Activated naive CD8-positive, alpha-beta T cell treated with anti-CD3 and anti-CD28 coated beads for 36 hours (primary cell): ENCODE measurements at regions not wholly inside any gene's neighbourhood (a gene's known extent, or its start where the extent isn't known, plus 50 kb on each side); places are given as distances from the start of the nearest gene placed in this dataset.

ENCODE experiments used
- DNase-seq: peaks from one replicate; pipeline ENCODE4 v3.0.0; 2021
- H3K27ac Mint-ChIP-seq: one replicate; pipeline ENCODE4 v1.8.0; 2022; ENCODE audit warnings: mild to moderate bottlenecking, moderate library complexity, mixed read lengths
- H3K27me3 Mint-ChIP-seq: one replicate; pipeline ENCODE4 v1.8.0; 2022; ENCODE audit warnings: mild to moderate bottlenecking, mixed read lengths
- H3K36me3 Mint-ChIP-seq: one replicate; pipeline ENCODE4 v1.8.0; 2021; ENCODE audit warnings: mild to moderate bottlenecking, mixed read lengths
- H3K4me1 Mint-ChIP-seq: one replicate; pipeline ENCODE4 v1.8.0; 2021; ENCODE audit warnings: mixed read lengths
- H3K4me3 Mint-ChIP-seq: one replicate; pipeline ENCODE4 v1.8.0; 2022; ENCODE audit warnings: mild to moderate bottlenecking, moderate library complexity, mixed read lengths
- H3K9me3 Mint-ChIP-seq: one replicate; pipeline ENCODE4 v1.8.0; 2022; ENCODE audit warnings: mixed read lengths

DNA sequence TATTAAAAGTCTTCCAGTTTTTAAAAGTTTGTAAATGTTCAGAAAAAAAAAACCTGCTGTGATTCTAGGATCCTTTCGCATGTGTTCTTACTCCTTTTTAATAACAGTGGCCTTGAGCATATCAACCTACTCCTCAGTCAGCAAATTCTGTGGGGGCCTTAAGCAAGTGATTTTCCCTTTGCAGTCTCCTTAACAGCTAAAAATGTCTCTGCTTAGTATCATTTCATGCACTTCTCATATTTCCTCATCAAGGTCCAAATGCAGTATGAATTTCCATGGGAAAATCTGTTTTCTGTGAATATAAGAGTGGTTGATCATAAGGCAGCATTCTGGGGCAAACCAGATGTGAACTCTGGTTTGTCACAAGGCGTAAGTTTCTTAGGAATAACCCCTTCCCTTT is 2175.1 kb upstream of the PIK3C3 start:
- no peaks in the 10 kb centered on the region for H3K9me3 Mint-ChIP-seq
- no peak overlapping the region for H3K4me3 Mint-ChIP-seq
- no peak for DNase-seq
- no peak overlapping the region for H3K27ac Mint-ChIP-seq
- H3K4me1 Mint-ChIP-seq, result no peaks in the 10 kb centered on the region
- H3K36me3 Mint-ChIP-seq, result no peaks in the 10 kb centered on the region
- H3K27me3 Mint-ChIP-seq, result no peaks in the 10 kb centered on the region

DNA sequence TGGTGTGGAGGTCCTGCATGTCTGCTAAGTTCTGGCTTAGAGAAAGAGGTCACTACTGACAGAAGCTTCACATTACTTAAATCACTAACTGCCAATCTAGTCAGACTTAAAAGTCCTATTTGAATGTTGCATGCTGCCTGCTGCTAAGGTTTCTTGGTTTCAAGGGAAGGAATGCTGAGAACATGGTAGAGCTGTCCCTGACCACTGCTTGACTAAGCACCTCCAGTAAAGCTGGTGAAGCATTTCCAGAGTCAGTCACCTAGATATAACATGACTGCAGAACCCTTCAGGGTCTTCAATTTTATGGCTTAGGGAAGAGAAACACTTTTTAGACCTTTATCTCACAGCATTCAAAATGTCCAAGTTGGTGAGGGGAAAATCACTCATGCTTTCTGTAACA is 2178.3 kb upstream of the PIK3C3 start:
- no peak for DNase-seq
- no peak overlapping the region for H3K4me3 Mint-ChIP-seq
- H3K36me3 Mint-ChIP-seq, result no peaks in the 10 kb centered on the region
- H3K9me3 Mint-ChIP-seq, result no peaks in the 10 kb centered on the region
- no peaks in the 10 kb centered on the region for H3K27me3 Mint-ChIP-seq
- H3K27ac Mint-ChIP-seq, result no peak overlapping the region
- no peaks in the 10 kb centered on the region for H3K4me1 Mint-ChIP-seq

DNA sequence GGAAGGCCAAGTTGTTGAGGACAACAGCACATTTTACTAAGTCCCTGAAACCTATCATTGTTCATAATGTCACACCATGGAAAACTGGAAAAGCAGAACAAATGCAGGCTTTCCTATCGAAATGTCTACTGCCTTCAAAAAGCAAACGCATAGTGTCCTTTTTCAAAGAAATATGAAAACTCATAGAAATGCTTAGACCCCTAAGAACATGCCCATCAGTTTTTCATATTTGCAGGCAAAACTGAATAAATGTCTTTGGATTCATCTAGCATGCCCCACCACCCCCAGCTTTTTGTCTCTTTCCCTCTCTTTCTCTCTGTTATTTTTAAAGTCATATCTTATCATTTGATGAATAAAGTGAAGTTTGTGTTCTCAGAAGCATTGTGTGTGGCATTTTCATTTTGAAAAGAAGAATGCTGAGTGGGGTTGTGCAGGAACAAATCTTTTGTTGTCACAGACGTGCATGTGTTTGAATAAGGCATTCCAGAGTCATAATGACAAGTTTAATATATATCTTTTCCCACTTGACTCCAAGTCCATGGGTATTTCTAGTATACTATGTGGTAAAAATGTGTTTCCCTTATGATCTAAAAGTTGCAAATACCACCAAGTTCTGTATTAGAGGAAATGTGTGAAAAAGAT is 2180.0 kb upstream of the PIK3C3 start:
- no peaks in the 10 kb centered on the region for H3K27me3 Mint-ChIP-seq
- DNase-seq, result no peak
- H3K9me3 Mint-ChIP-seq, result peaks cover 2% of the 10 kb centered on the region
- no peak overlapping the region for H3K4me3 Mint-ChIP-seq
- no peaks in the 10 kb centered on the region for H3K36me3 Mint-ChIP-seq
- H3K27ac Mint-ChIP-seq, result no peak overlapping the region
- no peaks in the 10 kb centered on the region for H3K4me1 Mint-ChIP-seq

DNA sequence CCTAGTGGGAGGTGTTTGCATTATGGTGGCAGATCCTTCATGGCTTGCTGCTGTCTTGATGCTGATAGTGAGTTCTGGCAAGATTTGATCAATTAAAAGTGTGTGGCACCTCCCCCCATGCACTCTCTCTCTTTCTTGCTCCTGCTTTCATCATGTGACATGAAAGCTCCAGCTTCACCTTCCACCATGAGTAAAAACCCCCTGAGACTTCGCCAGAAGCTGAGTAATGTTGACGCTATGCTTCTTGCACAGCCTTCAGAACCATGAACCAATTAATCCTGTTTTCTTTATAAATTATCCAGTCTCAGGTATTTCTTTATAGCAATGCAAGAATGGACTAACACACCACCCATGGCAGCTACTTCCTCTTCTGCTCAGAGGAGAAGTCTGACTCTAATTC is 2181.4 kb upstream of the PIK3C3 start:
- no peak overlapping the region for H3K4me3 Mint-ChIP-seq
- H3K9me3 Mint-ChIP-seq, result peaks cover 2% of the 10 kb centered on the region
- H3K4me1 Mint-ChIP-seq, result no peaks in the 10 kb centered on the region
- no peak overlapping the region for H3K27ac Mint-ChIP-seq
- no peaks in the 10 kb centered on the region for H3K27me3 Mint-ChIP-seq
- DNase-seq, result no peak
- no peaks in the 10 kb centered on the region for H3K36me3 Mint-ChIP-seq

DNA sequence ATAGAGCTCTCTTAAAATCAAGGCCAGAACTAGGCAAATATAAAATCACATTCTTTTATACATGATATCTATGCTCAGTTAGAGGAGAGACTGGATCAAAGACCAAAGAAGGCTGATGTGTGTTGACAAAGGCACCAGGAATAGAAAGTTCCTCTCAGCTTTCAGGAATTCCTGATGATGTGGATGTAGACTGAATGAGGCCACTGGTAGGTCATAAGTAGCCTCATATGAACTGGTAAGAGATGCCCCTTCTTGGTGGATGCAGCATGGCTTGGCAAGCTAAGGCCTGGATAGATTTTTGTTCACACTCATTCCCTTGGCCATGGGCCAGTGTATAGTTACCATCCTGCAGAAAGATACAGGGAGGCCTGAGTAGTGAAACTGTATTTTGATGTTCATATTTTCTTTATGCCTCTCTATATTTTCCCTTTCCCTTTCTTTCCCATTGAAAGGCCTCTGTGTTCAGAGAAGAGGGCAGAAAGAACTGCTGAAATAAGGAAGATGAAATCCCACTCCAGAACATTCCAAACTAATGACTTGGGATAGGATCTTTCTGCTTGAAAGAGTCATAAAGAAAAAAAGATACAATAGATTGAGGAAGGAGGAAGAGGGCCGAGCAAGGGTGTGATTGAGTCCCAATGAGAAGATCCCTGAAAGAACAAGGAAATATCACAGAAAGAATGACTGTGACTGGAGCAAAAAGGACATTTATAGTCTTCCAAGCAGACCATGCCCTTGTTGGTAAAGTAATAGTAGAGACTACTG is 2182.7 kb upstream of the PIK3C3 start:
- Mint-ChIP-seq H3K4me3 (no peak overlapping the region), H3K27ac (no peak overlapping the region), H3K9me3 (peaks cover 2% of the 10 kb centered on the region), H3K27me3 (no peaks in the 10 kb centered on the region), H3K36me3 (no peaks in the 10 kb centered on the region), H3K4me1 (no peaks in the 10 kb centered on the region)
- DNase-seq, result no peak

DNA sequence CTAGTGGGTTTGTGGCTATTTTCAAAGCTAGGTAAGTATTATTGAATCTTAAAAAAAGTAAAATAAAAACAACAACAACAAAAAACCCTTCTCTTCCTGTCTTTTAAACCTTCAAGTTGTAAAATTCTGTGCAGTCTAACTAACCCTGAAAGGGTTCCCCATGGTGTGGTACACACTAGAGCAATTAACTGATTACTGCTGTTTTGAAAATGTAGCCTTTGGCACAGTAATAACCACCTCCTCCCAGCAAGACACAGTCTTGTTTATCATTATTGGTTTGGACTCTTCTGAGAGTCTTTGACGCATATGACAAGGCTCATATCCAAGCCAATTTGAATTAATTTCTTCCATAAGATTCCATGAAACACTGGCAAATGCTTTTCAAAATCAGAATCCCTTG is 2184.6 kb upstream of the PIK3C3 start:
- H3K4me1 Mint-ChIP-seq, result no peaks in the 10 kb centered on the region

DNA sequence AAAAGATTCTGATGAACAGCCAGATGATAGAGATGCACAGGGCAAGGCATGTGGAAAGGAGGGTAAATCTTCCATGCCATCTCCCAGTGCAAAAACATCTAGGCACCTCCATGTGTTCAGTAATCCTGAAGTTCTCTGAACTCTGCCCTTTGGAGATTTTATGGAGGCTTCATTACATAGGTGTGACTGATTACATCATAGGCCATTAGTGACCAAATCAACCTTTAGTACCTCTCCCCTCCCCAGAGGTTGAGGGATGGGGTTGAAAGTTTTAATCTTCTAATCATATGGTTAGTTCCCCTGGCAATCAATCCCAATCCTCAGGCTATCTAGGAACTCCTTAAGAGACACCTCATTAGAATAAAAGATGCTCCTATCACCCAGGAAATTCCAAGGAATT is 2190.2 kb upstream of the PIK3C3 start:
- Mint-ChIP-seq H3K4me1 (no peaks in the 10 kb centered on the region), H3K4me3 (no peak overlapping the region), H3K9me3 (peaks cover 1% of the 10 kb centered on the region), H3K36me3 (no peaks in the 10 kb centered on the region), H3K27ac (no peak overlapping the region), H3K27me3 (no peaks in the 10 kb centered on the region)
- DNase-seq, result no peak

More for the DNA sequence above, 2184.6 kb upstream of the PIK3C3 start:
- no peak overlapping the region for H3K4me3 Mint-ChIP-seq
- no peaks in the 10 kb centered on the region for H3K36me3 Mint-ChIP-seq
- peaks cover 2% of the 10 kb centered on the region for H3K9me3 Mint-ChIP-seq
- no peak for DNase-seq
- no peak overlapping the region for H3K27ac Mint-ChIP-seq
- H3K27me3 Mint-ChIP-seq, result no peaks in the 10 kb centered on the region

DNA sequence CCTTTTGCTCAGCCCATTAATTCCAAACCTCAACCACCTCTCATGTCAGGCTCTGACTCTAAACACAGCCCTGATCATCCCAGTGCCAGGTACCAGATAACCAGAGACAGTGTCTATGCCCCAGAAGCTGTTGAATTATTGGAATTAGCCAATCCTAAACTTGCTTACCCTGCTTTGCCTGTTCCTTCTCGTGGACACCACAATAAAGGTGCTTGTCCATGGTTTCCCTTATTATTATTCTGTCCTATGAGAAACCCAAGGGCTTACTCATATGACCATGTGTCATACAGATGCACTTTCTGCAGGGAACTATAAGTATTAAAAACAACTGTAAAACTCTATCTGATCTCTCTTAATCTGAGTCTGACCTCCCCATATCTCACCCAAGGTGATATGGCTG is 2193.8 kb upstream of the PIK3C3 start:
- peaks cover 5% of the 10 kb centered on the region for H3K9me3 Mint-ChIP-seq
- no peak for DNase-seq
- no peaks in the 10 kb centered on the region for H3K4me1 Mint-ChIP-seq
- no peak overlapping the region for H3K27ac Mint-ChIP-seq
- no peaks in the 10 kb centered on the region for H3K27me3 Mint-ChIP-seq
- no peak overlapping the region for H3K4me3 Mint-ChIP-seq
- no peaks in the 10 kb centered on the region for H3K36me3 Mint-ChIP-seq

DNA sequence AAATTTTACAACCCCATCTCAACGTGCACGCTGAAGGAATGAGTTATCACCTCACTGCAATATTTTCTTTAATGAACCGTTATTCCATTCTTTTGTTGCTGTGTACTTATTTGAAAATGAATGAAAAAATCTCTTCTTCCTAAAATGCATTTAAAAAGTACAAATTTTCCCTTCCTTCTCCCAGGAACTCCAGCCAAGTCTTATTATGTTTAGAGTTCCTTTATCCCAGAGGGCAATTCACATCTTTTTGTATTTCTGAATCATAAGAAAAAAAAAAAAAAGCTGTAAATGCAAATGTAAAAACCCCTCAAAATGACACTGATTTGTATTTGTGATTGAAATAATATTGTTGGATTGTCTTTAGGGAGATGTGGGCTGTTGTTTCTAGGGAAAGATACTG is 2194.3 kb upstream of the CELF4 start:
- Mint-ChIP-seq H3K9me3 (peaks cover 5% of the 10 kb centered on the region), H3K4me3 (no peak overlapping the region), H3K36me3 (no peaks in the 10 kb centered on the region), H3K27ac (no peak overlapping the region), H3K4me1 (no peaks in the 10 kb centered on the region), H3K27me3 (no peaks in the 10 kb centered on the region)
- no peak for DNase-seq

DNA sequence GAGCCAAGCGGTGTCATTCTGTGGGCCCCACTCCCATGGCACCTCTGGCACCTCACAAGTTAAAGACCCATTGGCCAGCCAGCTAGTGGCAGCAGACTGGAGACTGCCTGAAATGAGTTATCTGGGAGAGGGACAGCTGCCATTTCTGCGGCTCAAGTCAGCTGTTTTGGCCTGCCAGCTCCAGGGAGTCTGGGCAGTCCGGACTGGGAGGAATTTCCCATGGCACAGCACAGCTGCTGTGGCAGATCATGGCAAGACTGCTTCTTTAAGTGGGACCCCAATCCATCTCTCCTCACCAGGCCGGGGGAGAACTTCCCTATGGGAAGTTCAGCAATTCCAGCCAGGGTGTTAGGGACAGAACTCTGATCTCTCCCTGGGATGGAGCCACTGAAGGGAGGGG is 2187.6 kb upstream of the CELF4 start:
- H3K9me3 Mint-ChIP-seq, result peaks cover 7% of the 10 kb centered on the region

DNA sequence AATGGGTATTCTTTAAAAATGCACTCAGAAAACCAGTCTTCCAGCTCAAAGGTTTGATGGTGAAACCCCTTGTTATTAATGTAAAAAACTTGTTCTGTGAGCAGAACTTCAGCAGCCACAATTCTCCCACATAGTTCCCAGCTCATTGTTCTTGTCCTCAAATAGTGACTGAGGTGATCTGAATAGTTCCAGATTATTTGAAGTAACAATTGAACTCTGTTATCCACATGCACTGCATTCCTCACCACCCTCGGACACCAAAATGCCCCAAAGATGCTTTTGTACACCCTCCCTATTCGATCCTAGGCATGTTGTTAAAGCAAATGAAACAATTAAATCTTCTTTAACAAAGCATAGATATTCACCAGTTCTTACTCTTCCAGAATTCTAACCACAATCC is 2186.8 kb upstream of the CELF4 start:
- Mint-ChIP-seq H3K4me1 (no peaks in the 10 kb centered on the region), H3K36me3 (no peaks in the 10 kb centered on the region), H3K27me3 (no peaks in the 10 kb centered on the region)

More for the DNA sequence above, 2187.6 kb upstream of the CELF4 start:
- no peak for DNase-seq
- Mint-ChIP-seq H3K4me1 (no peaks in the 10 kb centered on the region), H3K36me3 (no peaks in the 10 kb centered on the region), H3K4me3 (no peak overlapping the region), H3K27me3 (no peaks in the 10 kb centered on the region), H3K27ac (no peak overlapping the region)

DNA sequence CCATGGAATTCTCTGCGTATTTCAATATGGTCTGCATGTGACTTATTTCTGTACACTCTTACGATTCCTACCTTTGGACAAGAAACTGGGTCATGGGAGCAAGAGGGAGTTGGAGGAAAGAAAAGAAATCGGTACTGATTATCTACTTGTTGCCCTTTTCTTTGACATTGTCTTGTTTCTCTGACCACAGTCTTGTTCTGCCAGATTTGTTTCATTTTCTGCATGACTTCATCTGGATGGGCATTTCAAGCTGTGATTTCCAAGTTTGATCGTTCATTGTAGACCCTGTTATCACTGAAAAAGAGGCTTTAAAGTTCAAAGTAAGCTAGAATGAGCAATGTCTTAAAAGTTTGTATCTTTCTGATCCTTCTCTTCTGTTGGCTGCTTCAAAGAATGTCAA is 2186.3 kb upstream of the CELF4 start:
- H3K27ac Mint-ChIP-seq, result no peak overlapping the region
- no peaks in the 10 kb centered on the region for H3K4me1 Mint-ChIP-seq
- no peaks in the 10 kb centered on the region for H3K27me3 Mint-ChIP-seq
- peaks cover 4% of the 10 kb centered on the region for H3K9me3 Mint-ChIP-seq
- no peak overlapping the region for H3K4me3 Mint-ChIP-seq
- DNase-seq, result no peak
- no peaks in the 10 kb centered on the region for H3K36me3 Mint-ChIP-seq

More for the DNA sequence above, 2186.8 kb upstream of the CELF4 start:
- Mint-ChIP-seq H3K4me3 (no peak overlapping the region), H3K27ac (no peak overlapping the region), H3K9me3 (peaks cover 7% of the 10 kb centered on the region)
- DNase-seq, result no peak

DNA sequence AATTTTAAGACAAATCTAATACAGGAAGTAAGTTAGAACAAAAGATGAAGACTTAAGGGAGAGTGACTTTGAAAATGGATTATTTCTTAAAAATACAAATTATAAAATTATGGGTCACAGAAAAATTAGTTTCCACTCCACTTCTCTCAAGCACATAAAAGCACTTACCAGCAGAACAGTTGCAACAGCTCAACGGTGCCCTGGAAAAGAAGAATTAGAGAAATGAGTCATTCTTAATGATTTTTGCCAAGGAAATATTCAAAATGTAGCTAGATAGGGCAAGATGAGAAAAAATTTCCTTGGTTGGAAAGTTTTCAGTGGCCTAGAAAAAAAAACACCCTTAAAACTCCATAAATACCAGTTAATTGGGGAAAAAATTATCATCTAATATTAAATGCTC is 2185.6 kb upstream of the CELF4 start:
- H3K4me3 Mint-ChIP-seq, result no peak overlapping the region

DNA sequence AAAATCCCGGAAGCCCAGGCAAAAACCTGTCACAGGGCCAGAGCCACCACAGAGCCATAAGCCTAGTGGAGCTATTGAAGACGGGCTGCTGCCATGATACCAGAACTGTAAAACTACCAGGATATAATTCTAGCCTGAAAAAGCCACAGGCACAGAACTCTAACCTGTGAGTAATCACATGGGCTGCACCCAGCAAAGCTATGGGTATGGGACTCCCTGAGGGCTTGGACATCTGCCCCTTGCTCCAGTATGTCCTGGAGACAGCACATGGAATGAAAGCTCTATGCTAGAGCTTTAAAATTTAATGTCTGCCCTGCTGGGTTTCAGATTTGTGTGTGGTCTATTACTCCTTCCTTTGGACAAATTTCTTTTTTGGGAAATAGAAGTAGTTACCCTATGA is 2183.6 kb upstream of the CELF4 start:
- H3K27ac Mint-ChIP-seq, result no peak overlapping the region
- no peak for DNase-seq
- H3K4me3 Mint-ChIP-seq, result no peak overlapping the region
- H3K36me3 Mint-ChIP-seq, result no peaks in the 10 kb centered on the region
- no peaks in the 10 kb centered on the region for H3K27me3 Mint-ChIP-seq
- H3K9me3 Mint-ChIP-seq, result peaks cover 4% of the 10 kb centered on the region
- no peaks in the 10 kb centered on the region for H3K4me1 Mint-ChIP-seq

More for the DNA sequence above, 2185.6 kb upstream of the CELF4 start:
- Mint-ChIP-seq H3K27ac (no peak overlapping the region), H3K4me1 (no peaks in the 10 kb centered on the region), H3K36me3 (no peaks in the 10 kb centered on the region), H3K27me3 (no peaks in the 10 kb centered on the region), H3K9me3 (peaks cover 4% of the 10 kb centered on the region)
- DNase-seq, result no peak

DNA sequence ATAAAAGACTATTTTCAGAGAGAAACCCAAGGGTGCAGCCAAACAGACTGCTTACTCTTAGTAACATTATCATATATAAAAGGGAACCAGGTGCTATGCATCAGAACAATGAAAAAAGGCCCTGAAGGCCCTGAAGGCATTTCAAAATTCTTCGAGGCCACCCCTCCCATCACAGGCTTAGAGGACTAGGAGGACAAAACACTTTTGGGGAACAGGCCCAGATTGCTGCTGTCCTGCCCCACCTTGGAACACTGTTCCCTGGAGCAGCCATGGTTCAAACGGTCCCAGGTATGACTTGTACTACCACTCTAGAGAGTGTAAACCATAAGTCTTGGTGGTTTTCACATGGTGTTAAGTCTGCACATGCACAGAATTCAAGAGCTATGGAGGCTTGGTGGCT is 2183.1 kb upstream of the CELF4 start:
- Mint-ChIP-seq H3K4me3 (no peak overlapping the region), H3K27me3 (no peaks in the 10 kb centered on the region), H3K9me3 (peaks cover 2% of the 10 kb centered on the region)

DNA sequence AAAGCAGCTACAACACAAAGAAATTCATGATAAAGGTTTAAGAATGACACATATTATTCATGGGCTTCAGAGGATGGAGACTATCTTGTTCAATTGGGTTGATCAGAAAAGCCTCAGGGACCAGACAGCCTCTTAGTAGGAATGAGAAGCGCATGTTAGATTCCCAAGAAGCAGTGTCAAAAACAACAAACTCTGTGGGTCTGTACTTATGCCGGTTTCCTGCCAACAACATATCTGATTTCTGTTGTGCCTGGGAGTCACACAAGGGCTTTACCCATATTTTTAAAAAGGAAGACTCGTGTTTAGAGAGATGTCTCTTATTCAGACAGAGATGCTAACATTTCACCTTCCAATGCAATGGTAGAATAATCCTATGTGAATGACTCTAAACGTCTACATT is 2180.6 kb upstream of the CELF4 start:
- DNase-seq, result no peak
- Mint-ChIP-seq H3K4me1 (no peaks in the 10 kb centered on the region), H3K27ac (no peak overlapping the region), H3K4me3 (no peak overlapping the region), H3K36me3 (no peaks in the 10 kb centered on the region), H3K9me3 (peaks cover 2% of the 10 kb centered on the region), H3K27me3 (no peaks in the 10 kb centered on the region)

More for the DNA sequence above, 2183.1 kb upstream of the CELF4 start:
- no peak for DNase-seq
- Mint-ChIP-seq H3K4me1 (no peaks in the 10 kb centered on the region), H3K36me3 (no peaks in the 10 kb centered on the region), H3K27ac (no peak overlapping the region)
